ENCODE measurements at regions not wholly inside any gene's neighbourhood (a gene's known extent, or its start where the extent isn't known, plus 50 kb on each side); places are given as distances from the start of the nearest gene placed in this dataset.
A peak's percentile ranks its signal among the peaks of the same experiment; 100 is the strongest.

DNA sequence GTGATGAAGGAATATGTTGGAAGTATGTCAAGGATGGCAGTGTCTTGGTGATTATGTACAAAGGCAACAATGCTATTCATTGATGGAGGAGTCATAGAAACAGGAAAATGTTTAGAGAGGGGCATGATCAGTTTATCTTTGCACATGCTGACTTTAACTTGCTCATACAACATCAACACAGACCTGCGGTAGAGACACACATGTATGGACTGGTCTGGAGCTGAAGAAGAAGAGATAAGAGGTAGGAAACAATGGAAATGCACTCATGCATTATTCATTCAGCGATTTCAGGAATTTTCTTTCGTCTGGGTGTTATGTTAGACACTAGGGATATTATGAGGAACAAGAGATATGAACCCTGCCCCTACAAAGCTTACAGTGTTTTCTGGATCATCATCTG lies 1252.3 kb upstream of the TENM3 start:
- H3K4me3 ChIP-seq (ENCODE audit: low read depth, low read length): no peak overlapping the region
- no peaks in the 10 kb centered on the region for H3K4me1 ChIP-seq (ENCODE audit: control insufficient read depth, insufficient read depth, low read length)
- H3K27me3 ChIP-seq (ENCODE audit: control insufficient read depth, insufficient read depth, low read length): no peaks in the 10 kb centered on the region
- H3K36me3 ChIP-seq (ENCODE audit: control insufficient read depth, insufficient read depth, low read length): no peaks in the 10 kb centered on the region
- no peak for DNase-seq (ENCODE audit: low read depth in 4 of 6, low spot score in 6 of 6)
- WGBS (ENCODE audit: insufficient coverage): no CpG with 5 or more reads among the region's 3 CpGs
- no peak overlapping the region for H3K27ac ChIP-seq (ENCODE audit: low read depth, low read length)
- peaks cover 1% of the 10 kb centered on the region for H3K9me3 ChIP-seq (ENCODE audit: control insufficient read depth, insufficient read depth, low read length)

DNA sequence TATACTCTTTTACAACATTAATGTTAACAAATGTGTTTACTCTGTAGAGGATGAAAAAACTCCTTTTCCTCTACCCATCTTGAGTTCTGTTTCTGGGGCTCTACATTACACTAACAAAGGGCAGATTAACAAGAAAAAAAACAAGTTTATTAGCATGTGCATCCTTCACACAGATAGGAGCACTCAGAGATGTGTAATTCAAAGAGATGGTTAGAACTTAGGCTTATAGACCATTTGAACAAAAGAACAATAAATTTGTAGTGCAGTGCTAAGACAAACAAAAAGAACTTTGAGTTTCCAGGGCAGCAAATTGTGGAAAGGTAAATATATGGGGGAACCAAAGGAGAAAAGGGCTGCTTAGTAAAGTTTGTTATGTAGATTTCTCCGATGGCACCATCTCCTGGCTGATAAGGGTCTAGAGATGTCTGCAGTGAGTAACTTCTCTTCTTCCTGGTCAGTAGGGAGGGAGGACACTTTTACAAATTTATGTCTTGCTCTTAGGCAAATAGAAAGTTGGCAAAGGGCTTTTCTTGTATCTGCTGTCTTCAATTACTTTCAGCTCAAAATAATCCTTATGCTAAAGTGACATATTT lies 1249.9 kb upstream of the TENM3 start:
- H3K36me3 ChIP-seq (ENCODE audit: control insufficient read depth, insufficient read depth, low read length): no peaks in the 10 kb centered on the region
- no peaks in the 10 kb centered on the region for H3K4me1 ChIP-seq (ENCODE audit: control insufficient read depth, insufficient read depth, low read length)
- no peak overlapping the region for H3K4me3 ChIP-seq (ENCODE audit: low read depth, low read length)
- WGBS (ENCODE audit: insufficient coverage): 43% methylated on average over 1 of the region's 1 CpG
- H3K27ac ChIP-seq (ENCODE audit: low read depth, low read length): no peak overlapping the region
- DNase-seq (ENCODE audit: low read depth in 4 of 6, low spot score in 6 of 6): no peak
- no peaks in the 10 kb centered on the region for H3K27me3 ChIP-seq (ENCODE audit: control insufficient read depth, insufficient read depth, low read length)
- peaks cover 1% of the 10 kb centered on the region for H3K9me3 ChIP-seq (ENCODE audit: control insufficient read depth, insufficient read depth, low read length)

DNA sequence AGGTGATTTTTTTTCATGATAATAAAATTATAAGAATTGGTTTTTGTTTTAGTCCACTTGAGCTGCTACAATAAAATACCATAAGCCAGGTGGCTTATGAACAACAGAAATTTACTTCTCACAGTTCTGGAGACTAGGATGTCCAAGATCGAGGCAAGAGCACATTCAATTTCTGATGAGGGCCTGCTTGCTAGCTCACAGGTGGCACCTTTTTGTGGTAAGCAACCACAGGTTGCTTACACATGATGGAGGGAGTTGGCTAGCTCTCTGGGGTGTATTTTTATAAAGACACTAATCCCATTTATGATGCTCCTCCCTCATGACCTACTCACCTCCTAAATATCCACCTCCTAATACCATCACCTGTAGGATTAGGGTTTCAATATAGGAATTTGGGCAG lies 1248.5 kb upstream of the TENM3 start:
- Histone ChIP-seq H3K27ac (ENCODE audit: low read depth, low read length) (no peak overlapping the region), H3K27me3 (ENCODE audit: control insufficient read depth, insufficient read depth, low read length) (no peaks in the 10 kb centered on the region), H3K9me3 (ENCODE audit: control insufficient read depth, insufficient read depth, low read length) (no peaks in the 10 kb centered on the region), H3K4me3 (ENCODE audit: low read depth, low read length) (no peak overlapping the region), H3K36me3 (ENCODE audit: control insufficient read depth, insufficient read depth, low read length) (no peaks in the 10 kb centered on the region), H3K4me1 (ENCODE audit: control insufficient read depth, insufficient read depth, low read length) (no peaks in the 10 kb centered on the region)
- no CpG with 5 or more reads among the region's 1 CpG for WGBS (ENCODE audit: insufficient coverage)
- DNase-seq (ENCODE audit: low read depth in 4 of 6, low spot score in 6 of 6): no peak

DNA sequence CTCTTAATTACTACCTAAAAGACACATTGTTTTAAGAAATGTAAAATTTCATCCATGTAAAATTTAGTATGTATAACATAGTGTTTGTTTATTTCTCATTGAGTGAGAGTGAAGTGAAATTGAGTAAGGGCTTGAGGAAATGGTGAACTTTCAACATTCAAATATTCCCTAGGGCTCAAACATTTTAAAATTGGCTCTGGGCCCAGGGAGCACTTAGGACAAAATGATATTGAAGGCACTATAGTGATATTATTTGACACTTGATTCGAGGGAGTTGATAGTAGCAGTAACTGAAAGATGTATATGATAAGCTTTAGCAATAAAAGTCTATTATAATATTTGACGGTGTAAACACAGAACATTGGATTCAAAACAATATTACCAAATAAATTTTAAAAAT lies 1244.0 kb upstream of the TENM3 start:
- no CpG with 5 or more reads among the region's 2 CpGs for WGBS (ENCODE audit: insufficient coverage)
- no peaks in the 10 kb centered on the region for H3K27me3 ChIP-seq (ENCODE audit: control insufficient read depth, insufficient read depth, low read length)
- H3K36me3 ChIP-seq (ENCODE audit: control insufficient read depth, insufficient read depth, low read length): no peaks in the 10 kb centered on the region
- H3K9me3 ChIP-seq (ENCODE audit: control insufficient read depth, insufficient read depth, low read length): no peaks in the 10 kb centered on the region
- H3K27ac ChIP-seq (ENCODE audit: low read depth, low read length): no peak overlapping the region
- no peak for DNase-seq (ENCODE audit: low read depth in 4 of 6, low spot score in 6 of 6)
- H3K4me3 ChIP-seq (ENCODE audit: low read depth, low read length): no peak overlapping the region
- H3K4me1 ChIP-seq (ENCODE audit: control insufficient read depth, insufficient read depth, low read length): no peaks in the 10 kb centered on the region

DNA sequence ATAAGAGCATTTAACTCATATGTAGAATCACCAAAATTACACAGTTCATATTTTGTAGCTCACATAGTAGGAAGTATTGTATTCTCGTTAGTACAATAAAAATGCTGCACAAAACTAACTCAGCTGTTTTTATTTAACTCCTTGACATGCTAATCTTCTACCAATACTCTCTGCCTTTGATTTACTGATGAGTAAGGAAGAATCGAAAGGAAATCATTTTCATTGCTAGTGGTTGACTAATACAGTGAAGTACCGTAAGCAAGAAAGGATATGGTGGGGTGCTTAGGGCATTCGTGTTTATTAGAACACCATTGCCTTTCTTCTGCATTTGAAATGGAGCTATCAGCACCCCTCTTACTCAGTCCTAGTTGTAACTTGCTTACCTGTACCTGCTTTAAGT lies 1239.1 kb upstream of the TENM3 start:
- no peak overlapping the region for H3K4me3 ChIP-seq (ENCODE audit: low read depth, low read length)
- DNase-seq (ENCODE audit: low read depth in 4 of 6, low spot score in 6 of 6): no peak
- H3K4me1 ChIP-seq (ENCODE audit: control insufficient read depth, insufficient read depth, low read length): no peaks in the 10 kb centered on the region
- WGBS (ENCODE audit: insufficient coverage): no CpG with 5 or more reads among the region's 4 CpGs
- no peaks in the 10 kb centered on the region for H3K27me3 ChIP-seq (ENCODE audit: control insufficient read depth, insufficient read depth, low read length)
- H3K27ac ChIP-seq (ENCODE audit: low read depth, low read length): no peak overlapping the region
- H3K9me3 ChIP-seq (ENCODE audit: control insufficient read depth, insufficient read depth, low read length): no peaks in the 10 kb centered on the region
- H3K36me3 ChIP-seq (ENCODE audit: control insufficient read depth, insufficient read depth, low read length): no peaks in the 10 kb centered on the region

DNA sequence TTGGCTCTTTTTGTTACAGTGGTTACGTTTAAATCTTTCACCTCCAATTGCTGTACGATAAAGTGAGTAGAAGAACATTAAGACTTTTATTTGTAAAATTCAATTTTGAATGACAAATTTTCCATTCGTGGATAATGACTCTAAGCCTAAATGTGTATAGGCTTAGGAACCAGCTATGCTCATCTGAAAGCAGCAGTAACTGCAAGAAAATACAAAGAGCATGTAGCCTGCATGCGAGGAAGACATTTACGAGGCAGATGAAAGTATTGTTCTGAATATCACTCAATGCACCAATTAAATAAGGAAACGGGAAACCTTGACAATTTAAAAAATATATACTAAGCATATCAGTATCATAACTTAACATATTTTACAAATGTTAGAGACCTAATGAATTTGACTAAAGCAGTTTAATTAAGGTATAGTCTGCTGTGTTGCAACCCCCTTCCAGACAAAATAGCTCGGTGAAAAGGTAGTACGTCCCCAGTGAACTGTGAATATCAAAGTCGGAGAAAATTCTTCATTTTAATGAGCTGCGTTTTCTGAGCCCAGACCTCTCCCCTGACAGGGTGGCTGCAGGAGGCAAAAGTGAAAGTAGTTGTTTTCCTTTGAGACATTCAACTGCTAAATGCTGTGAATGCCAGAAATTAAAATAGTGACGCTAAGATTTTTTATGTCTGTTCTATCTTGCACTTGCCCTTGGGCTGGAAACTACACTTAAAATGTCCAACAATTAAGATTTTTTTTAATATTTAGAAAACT lies 1236.5 kb upstream of the TENM3 start:
- H3K36me3 ChIP-seq (ENCODE audit: control insufficient read depth, insufficient read depth, low read length): no peaks in the 10 kb centered on the region
- 13% methylated on average over 3 of the region's 11 CpGs for WGBS (ENCODE audit: insufficient coverage)
- peak in 3 of 6 donors; percentile 15 to 76 (median 24) for DNase-seq (ENCODE audit: low read depth in 4 of 6, low spot score in 6 of 6)
- peak overlapping the region; percentile 37 for H3K4me3 ChIP-seq (ENCODE audit: low read depth, low read length)
- H3K9me3 ChIP-seq (ENCODE audit: control insufficient read depth, insufficient read depth, low read length): no peaks in the 10 kb centered on the region
- no peaks in the 10 kb centered on the region for H3K27me3 ChIP-seq (ENCODE audit: control insufficient read depth, insufficient read depth, low read length)
- H3K4me1 ChIP-seq (ENCODE audit: control insufficient read depth, insufficient read depth, low read length): no peaks in the 10 kb centered on the region
- H3K27ac ChIP-seq (ENCODE audit: low read depth, low read length): no peak overlapping the region

DNA sequence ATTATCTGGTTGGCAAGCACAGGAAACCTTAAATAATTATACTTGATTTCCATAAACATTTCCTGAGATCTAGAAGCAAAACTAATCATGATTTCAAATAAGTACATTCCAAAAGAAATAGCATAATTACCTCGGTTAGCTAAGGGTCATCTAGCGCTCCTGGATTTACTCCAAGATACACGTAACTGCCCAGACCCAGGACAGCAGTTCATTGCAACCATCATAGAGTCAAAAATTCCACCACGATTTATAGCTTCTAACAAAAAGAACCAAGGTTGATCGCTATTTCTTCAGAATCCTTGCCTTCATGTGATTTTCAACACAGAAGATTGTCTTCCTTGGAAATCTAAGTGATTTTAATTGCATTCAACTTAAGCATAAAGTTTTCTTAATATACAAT lies 1235.5 kb upstream of the TENM3 start:
- no peak for DNase-seq (ENCODE audit: low read depth in 4 of 6, low spot score in 6 of 6)
- Histone ChIP-seq H3K9me3 (ENCODE audit: control insufficient read depth, insufficient read depth, low read length) (no peaks in the 10 kb centered on the region), H3K4me1 (ENCODE audit: control insufficient read depth, insufficient read depth, low read length) (no peaks in the 10 kb centered on the region), H3K4me3 (ENCODE audit: low read depth, low read length) (no peak overlapping the region), H3K27me3 (ENCODE audit: control insufficient read depth, insufficient read depth, low read length) (no peaks in the 10 kb centered on the region), H3K36me3 (ENCODE audit: control insufficient read depth, insufficient read depth, low read length) (no peaks in the 10 kb centered on the region), H3K27ac (ENCODE audit: low read depth, low read length) (no peak overlapping the region)
- WGBS (ENCODE audit: insufficient coverage): 74% methylated on average over 4 of the region's 5 CpGs

DNA sequence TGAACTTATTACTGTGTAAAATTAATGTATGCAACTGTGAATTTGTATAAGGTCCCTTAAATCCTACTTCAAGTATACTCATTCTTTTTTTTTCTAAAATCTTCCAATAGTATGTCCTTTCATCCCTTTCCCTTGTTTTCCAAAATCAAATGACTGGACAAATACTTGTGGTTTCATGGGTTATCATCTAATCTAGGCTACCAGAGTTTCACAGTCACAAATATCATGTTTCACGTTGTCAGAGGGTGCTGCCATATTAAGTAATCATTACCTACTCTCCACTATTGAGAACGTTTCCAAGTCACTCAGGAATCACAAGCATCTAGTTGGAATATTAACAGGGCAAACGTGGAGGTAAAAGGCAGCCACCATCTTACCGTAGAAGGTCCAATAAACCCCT lies 1235.0 kb upstream of the TENM3 start:
- no peaks in the 10 kb centered on the region for H3K4me1 ChIP-seq (ENCODE audit: control insufficient read depth, insufficient read depth, low read length)
- no peaks in the 10 kb centered on the region for H3K27me3 ChIP-seq (ENCODE audit: control insufficient read depth, insufficient read depth, low read length)
- WGBS (ENCODE audit: insufficient coverage): no CpG with 5 or more reads among the region's 4 CpGs
- DNase-seq (ENCODE audit: low read depth in 4 of 6, low spot score in 6 of 6): no peak
- no peak overlapping the region for H3K27ac ChIP-seq (ENCODE audit: low read depth, low read length)
- H3K4me3 ChIP-seq (ENCODE audit: low read depth, low read length): no peak overlapping the region
- no peaks in the 10 kb centered on the region for H3K36me3 ChIP-seq (ENCODE audit: control insufficient read depth, insufficient read depth, low read length)
- no peaks in the 10 kb centered on the region for H3K9me3 ChIP-seq (ENCODE audit: control insufficient read depth, insufficient read depth, low read length)

DNA sequence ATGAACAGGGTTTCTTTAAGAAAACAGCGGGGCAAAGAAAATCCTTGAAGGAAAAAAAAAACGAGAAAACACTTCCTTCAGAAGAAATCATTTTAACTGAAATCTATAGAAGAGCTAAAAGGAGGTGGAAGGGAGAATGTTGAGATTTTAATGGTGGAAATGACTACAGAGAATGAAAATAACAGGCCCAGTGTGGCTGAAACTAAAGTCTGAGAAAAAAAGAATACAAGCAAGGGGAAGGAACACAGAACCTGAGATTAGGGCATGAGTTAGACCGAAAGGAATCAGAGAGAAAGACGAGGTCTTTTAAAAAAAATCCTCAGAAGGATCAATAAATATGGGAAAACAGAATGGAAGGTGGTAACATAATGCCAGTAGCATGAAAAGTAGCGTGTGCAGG lies 1230.0 kb upstream of the TENM3 start:
- DNase-seq (ENCODE audit: low read depth in 4 of 6, low spot score in 6 of 6): no peak
- Histone ChIP-seq H3K9me3 (ENCODE audit: control insufficient read depth, insufficient read depth, low read length) (peaks cover 3% of the 10 kb centered on the region), H3K27me3 (ENCODE audit: control insufficient read depth, insufficient read depth, low read length) (no peaks in the 10 kb centered on the region), H3K27ac (ENCODE audit: low read depth, low read length) (no peak overlapping the region), H3K4me3 (ENCODE audit: low read depth, low read length) (no peak overlapping the region), H3K36me3 (ENCODE audit: control insufficient read depth, insufficient read depth, low read length) (no peaks in the 10 kb centered on the region), H3K4me1 (ENCODE audit: control insufficient read depth, insufficient read depth, low read length) (no peaks in the 10 kb centered on the region)
- WGBS (ENCODE audit: insufficient coverage): 96% methylated on average over 3 of the region's 5 CpGs

DNA sequence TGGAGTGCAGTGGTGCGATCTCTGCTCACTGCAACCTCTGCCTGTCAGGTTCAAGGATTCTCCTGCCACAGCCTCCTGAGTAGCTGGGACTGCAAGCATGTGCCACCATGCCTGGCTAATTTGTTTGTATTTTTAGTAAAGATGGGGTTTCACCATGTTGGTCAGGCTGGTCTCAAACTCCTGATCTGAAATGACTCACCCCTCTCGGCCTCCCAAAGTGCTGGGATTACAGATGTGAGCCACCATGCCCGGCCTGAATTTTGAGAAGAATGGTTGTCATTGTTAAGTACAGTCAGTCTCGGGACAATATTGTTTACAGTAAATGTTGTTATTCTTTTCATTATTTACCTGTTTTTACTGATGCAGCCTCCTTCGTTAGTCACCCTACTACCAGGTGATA lies 1226.2 kb upstream of the TENM3 start:
- Histone ChIP-seq H3K9me3 (ENCODE audit: control insufficient read depth, insufficient read depth, low read length) (peaks cover 3% of the 10 kb centered on the region), H3K36me3 (ENCODE audit: control insufficient read depth, insufficient read depth, low read length) (no peaks in the 10 kb centered on the region), H3K4me3 (ENCODE audit: low read depth, low read length) (no peak overlapping the region), H3K27me3 (ENCODE audit: control insufficient read depth, insufficient read depth, low read length) (no peaks in the 10 kb centered on the region), H3K4me1 (ENCODE audit: control insufficient read depth, insufficient read depth, low read length) (no peaks in the 10 kb centered on the region), H3K27ac (ENCODE audit: low read depth, low read length) (no peak overlapping the region)
- 88% methylated on average over 3 of the region's 5 CpGs for whole genome bisulfite sequencing (ENCODE audit: insufficient coverage)
- no peak for DNase-seq (ENCODE audit: low read depth in 4 of 6, low spot score in 6 of 6)

All from spinal cord (tissue), 9 donors.